ENCODE measurements at regions not wholly inside any gene's neighbourhood (a gene's known extent, or its start where the extent isn't known, plus 50 kb on each side); places are given as distances from the start of the nearest gene placed in this dataset.

DNA sequence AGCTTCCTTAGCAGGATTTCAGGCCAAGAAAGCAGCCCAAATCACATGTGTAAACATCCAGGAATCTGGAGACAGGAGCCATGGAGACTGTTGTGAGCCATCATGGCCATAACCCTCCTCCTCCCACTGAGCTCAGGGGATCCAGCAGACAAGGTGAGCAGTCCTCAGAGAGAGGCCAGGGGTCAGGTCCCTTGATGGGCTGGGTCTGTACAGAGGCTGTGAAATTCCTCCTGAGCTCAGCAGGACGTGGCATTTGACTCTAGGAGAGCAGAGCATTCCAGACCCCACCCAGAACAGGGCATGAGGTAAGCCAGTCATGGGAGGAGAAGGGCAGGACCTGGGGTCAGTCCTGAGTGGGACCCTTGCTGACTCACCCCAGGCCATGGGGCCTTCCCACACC lies 67.0 kb upstream of the ACAN start:
- DNase-seq (no peak), ATAC-seq (no peak)
- intact Hi-C loops (cut with DNase I), result no loop called here
- Histone ChIP-seq H3K27me3 (peaks cover 0 to 6% of the 10 kb centered on the region in 2 donors), H3K4me1 (no peaks in the 10 kb centered on the region), H3K36me3 (no peaks in the 10 kb centered on the region), H3K9me3 (no peaks in the 10 kb centered on the region), H3K27ac (no peak overlapping the region), H3K4me3 (no peak overlapping the region)
- no peak for TF ChIP-seq CTCF (IDR thresholded peaks at IDR 0.05)

DNA sequence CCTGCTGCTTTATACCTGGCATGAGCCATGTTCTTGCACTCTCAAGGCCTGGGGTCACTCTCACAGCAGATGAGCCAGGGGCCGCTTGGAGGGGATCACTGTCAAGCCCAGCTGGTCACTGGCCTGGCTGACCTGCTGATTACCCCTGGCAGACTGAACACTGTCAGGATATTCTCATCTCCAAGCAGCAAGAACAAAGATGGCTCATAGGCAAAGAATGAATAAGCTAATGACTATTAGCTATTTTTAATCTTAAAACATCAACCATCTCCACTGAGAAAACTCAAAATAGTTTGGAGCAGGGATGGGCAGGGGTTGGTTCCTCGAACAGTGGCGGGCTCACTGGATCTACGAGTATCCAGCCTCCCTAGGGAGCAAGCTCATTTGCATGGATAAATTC lies 64.4 kb upstream of the ACAN start:
- ATAC-seq (no peak), DNase-seq (no peak)
- intact Hi-C loops (cut with DNase I), result no loop called here

DNA sequence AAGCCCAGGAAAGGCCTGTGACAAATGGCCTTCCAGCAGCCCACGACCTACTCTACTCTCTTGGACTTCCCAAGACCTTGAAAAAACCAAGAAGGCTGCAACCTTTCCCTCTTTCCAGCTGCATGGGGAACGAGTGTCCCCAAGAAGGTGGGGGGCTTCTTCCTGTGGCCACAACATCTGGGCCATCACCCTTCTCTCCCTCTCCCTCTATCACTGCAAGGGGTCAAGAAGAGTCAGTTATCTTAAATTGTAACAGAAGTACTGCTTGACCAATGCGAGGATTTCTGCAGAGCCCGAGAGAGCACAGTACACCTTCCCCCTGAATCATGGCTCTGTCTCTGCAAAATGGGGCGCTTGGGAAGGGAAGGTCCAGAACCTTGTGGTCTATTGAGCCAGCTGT lies 63.7 kb upstream of the ACAN start:
- Histone ChIP-seq H3K27me3 (peaks cover 0 to 33% of the 10 kb centered on the region in 2 donors), H3K4me1 (no peaks in the 10 kb centered on the region), H3K9me3 (no peaks in the 10 kb centered on the region), H3K27ac (no peak overlapping the region), H3K4me3 (no peak overlapping the region), H3K36me3 (no peaks in the 10 kb centered on the region)
- TF ChIP-seq CTCF (IDR thresholded peaks at IDR 0.05), result no peak
- no peak for DNase-seq
- intact Hi-C loops (cut with DNase I), result no loop called here
- no peak for ATAC-seq

More for the DNA sequence above, 64.4 kb upstream of the ACAN start:
- no peak for TF ChIP-seq CTCF (IDR thresholded peaks at IDR 0.05)
- H3K27me3 ChIP-seq, result peaks cover 0 to 30% of the 10 kb centered on the region in 2 donors
- H3K4me1 ChIP-seq, result no peaks in the 10 kb centered on the region
- H3K9me3 ChIP-seq, result no peaks in the 10 kb centered on the region
- H3K36me3 ChIP-seq, result no peaks in the 10 kb centered on the region
- no peak overlapping the region for H3K4me3 ChIP-seq
- no peak overlapping the region for H3K27ac ChIP-seq

- Histone ChIP-seq H3K9me3 (no peaks in the 10 kb centered on the region), H3K27me3 (peaks cover 0 to 41% of the 10 kb centered on the region in 2 donors), H3K36me3 (no peaks in the 10 kb centered on the region), H3K27ac (no peak overlapping the region), H3K4me1 (no peaks in the 10 kb centered on the region), H3K4me3 (no peak overlapping the region)
- no peak for DNase-seq
- ATAC-seq, result no peak
- no peak for TF ChIP-seq CTCF (IDR thresholded peaks at IDR 0.05)
- intact Hi-C loops (cut with DNase I), result no loop called here
Observed at GRCh38 chr15:88740356-88740755, 62.9 kb upstream of the ACAN start.

DNA sequence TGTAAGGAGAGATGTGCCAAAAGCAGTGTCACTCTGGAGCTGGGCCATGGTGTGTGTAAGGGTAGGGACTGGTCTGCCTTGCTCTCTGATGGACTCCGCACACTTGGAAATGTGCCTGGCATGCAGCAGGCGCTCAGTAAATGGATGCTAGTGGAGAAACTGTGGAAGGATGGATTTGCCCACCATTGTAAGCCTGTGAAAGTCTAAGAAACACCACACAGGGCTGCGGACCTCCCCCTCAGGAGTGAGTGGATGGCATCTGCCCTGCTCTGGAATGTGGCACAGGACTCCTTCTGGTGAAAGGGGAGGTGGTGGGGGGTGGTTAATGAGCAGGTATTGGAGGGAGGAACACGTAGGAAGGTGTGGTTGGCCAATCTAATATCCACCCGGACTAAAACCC lies 62.2 kb upstream of the ACAN start:
- no peak for ATAC-seq
- H3K27me3 ChIP-seq, result peaks cover 0 to 46% of the 10 kb centered on the region in 2 donors
- no peaks in the 10 kb centered on the region for H3K36me3 ChIP-seq
- TF ChIP-seq CTCF (IDR thresholded peaks at IDR 0.05), result no peak
- H3K4me1 ChIP-seq, result no peaks in the 10 kb centered on the region
- H3K9me3 ChIP-seq, result no peaks in the 10 kb centered on the region
- intact Hi-C loops (cut with DNase I), result no loop called here
- no peak for DNase-seq
- no peak overlapping the region for H3K27ac ChIP-seq
- H3K4me3 ChIP-seq, result no peak overlapping the region
